ENCODE measurements at regions not wholly inside any gene's neighbourhood (a gene's known extent, or its start where the extent isn't known, plus 50 kb on each side); places are given as distances from the start of the nearest gene placed in this dataset.
"Not testable (repeated sequence)": the region's sequence is repeated elsewhere in the genome, so short reads cannot be mapped to it uniquely, and the experiment has no call there.

- Histone ChIP-seq H3K4me3 (no peak overlapping the region), H3K36me3 (no peaks in the 10 kb centered on the region), H3K4me1 (no peaks in the 10 kb centered on the region), H3K9me3 (no peaks in the 10 kb centered on the region), H3K27me3 (no peaks in the 10 kb centered on the region), H3K27ac (no peak overlapping the region)
- ATAC-seq: no peak
- intact Hi-C loops (cut with DNase I): no loop called here
- DNase-seq: no peak
- 58% methylated on average over 2 of the region's 2 CpGs for WGBS (ENCODE audit: insufficient coverage, low coverage, low lambda C conversion rate, missing lambda C conversion rate)
- TF ChIP-seq POLR2A (IDR thresholded peaks at IDR 0.05): no peak
- no peak for TF ChIP-seq CTCF (IDR thresholded peaks at IDR 0.05)
Observed at GRCh38 chr13:90891329-90891728, 456.2 kb upstream of the MIR17HG start.

GRCh38 chr13:90893199-90893598 is 454.3 kb upstream of the MIR17HG start:
- H3K27ac ChIP-seq; H3K4me3 ChIP-seq; H3K9me3 ChIP-seq; H3K27me3 ChIP-seq; H3K4me1 ChIP-seq; intact Hi-C loops (cut with DNase I); H3K36me3 ChIP-seq; DNase-seq; ATAC-seq: not testable (repeated sequence)
- WGBS (ENCODE audit: insufficient coverage, low coverage, low lambda C conversion rate, missing lambda C conversion rate): 40% methylated on average over 1 of the region's 6 CpGs

GRCh38 chr13:90896002-90896401 is 451.5 kb upstream of the MIR17HG start:
- intact Hi-C loops (cut with DNase I): no loop called here
- Histone ChIP-seq H3K36me3 (no peaks in the 10 kb centered on the region), H3K9me3 (no peaks in the 10 kb centered on the region), H3K27ac (no peak overlapping the region), H3K4me3 (no peak overlapping the region), H3K4me1 (no peaks in the 10 kb centered on the region), H3K27me3 (no peaks in the 10 kb centered on the region)
- DNase-seq: no peak
- TF ChIP-seq CTCF (IDR thresholded peaks at IDR 0.05) (no peak), POLR2A (IDR thresholded peaks at IDR 0.05) (no peak)
- 46% methylated on average over 2 of the region's 2 CpGs for WGBS (ENCODE audit: insufficient coverage, low coverage, low lambda C conversion rate, missing lambda C conversion rate)
- ATAC-seq: no peak

GRCh38 chr13:90898811-90899210 is 448.7 kb upstream of the MIR17HG start:
- ATAC-seq: no peak
- no peak for TF ChIP-seq CTCF (IDR thresholded peaks at IDR 0.05)
- TF ChIP-seq POLR2A (IDR thresholded peaks at IDR 0.05): no peak
- H3K9me3 ChIP-seq: no peaks in the 10 kb centered on the region

GRCh38 chr13:90899416-90899815 is 448.1 kb upstream of the MIR17HG start:
- no peak overlapping the region for H3K27ac ChIP-seq
- DNase-seq: no peak
- no peak overlapping the region for H3K4me3 ChIP-seq
- no peaks in the 10 kb centered on the region for H3K36me3 ChIP-seq
- no peak for TF ChIP-seq CTCF (IDR thresholded peaks at IDR 0.05)
- TF ChIP-seq POLR2A (IDR thresholded peaks at IDR 0.05): no peak
- H3K9me3 ChIP-seq: no peaks in the 10 kb centered on the region
- WGBS (ENCODE audit: insufficient coverage, low coverage, low lambda C conversion rate, missing lambda C conversion rate): 18% methylated on average over 1 of the region's 1 CpG
- H3K4me1 ChIP-seq: no peaks in the 10 kb centered on the region
- intact Hi-C loops (cut with DNase I): no loop called here
- H3K27me3 ChIP-seq: no peaks in the 10 kb centered on the region
- no peak for ATAC-seq

More at GRCh38 chr13:90898811-90899210, 448.7 kb upstream of the MIR17HG start:
- no peak for DNase-seq
- intact Hi-C loops (cut with DNase I): no loop called here
- 35% methylated on average over 1 of the region's 1 CpG for WGBS (ENCODE audit: insufficient coverage, low coverage, low lambda C conversion rate, missing lambda C conversion rate)
- Histone ChIP-seq H3K4me3 (no peak overlapping the region), H3K27me3 (no peaks in the 10 kb centered on the region), H3K27ac (no peak overlapping the region), H3K36me3 (no peaks in the 10 kb centered on the region), H3K4me1 (no peaks in the 10 kb centered on the region)
